GM12891 (cell line): ENCODE measurements at regions not wholly inside any gene's neighbourhood (a gene's known extent, or its start where the extent isn't known, plus 50 kb on each side); places are given as distances from the start of the nearest gene placed in this dataset.

Experiments used
- DNase-seq: peaks from one replicate; pipeline ENCODE4 v3.0.0; 2011; ENCODE audit warnings: low spot score; ENCODE audit not compliant: insufficient read length
- FAIRE-seq: peaks from 2 replicates; lab custom pipeline; 2011; peaks lifted over from hg19 to GRCh38; lab: Jason Lieb, UNC
- PAX5 ChIP-seq: IDR thresholded peaks from 2 replicates; pipeline ENCODE4 v1.6.1; 2011; ENCODE audit warnings: low read length, moderate library complexity, mild to moderate bottlenecking; ENCODE audit not compliant: insufficient read depth, severe bottlenecking
- POLR2A ChIP-seq: IDR thresholded peaks from 2 replicates; pipeline ENCODE4 v1.6.1; 2011; ENCODE audit warnings: low read depth, low read length, control low read depth
- POLR2AphosphoS5 ChIP-seq: IDR thresholded peaks from 2 replicates; pipeline ENCODE4 v1.6.1; 2011; ENCODE audit warnings: low read depth, low read length, control low read depth
- POU2F2 ChIP-seq: IDR thresholded peaks from 2 replicates; pipeline ENCODE4 v1.6.1; 2011; ENCODE audit warnings: low read depth, mild to moderate bottlenecking, control low read depth, low read length, moderate library complexity
- SPI1 ChIP-seq: IDR thresholded peaks from 2 replicates; pipeline ENCODE4 v1.6.1; 2011; ENCODE audit warnings: low read depth, low read length, control low read depth
- TAF1 ChIP-seq: IDR thresholded peaks from 2 replicates; pipeline ENCODE4 v1.6.1; 2011; ENCODE audit warnings: low read depth, low read length, control low read depth

- FAIRE-seq (no peak), DNase-seq (no peak)
These were observed 61.1 kb upstream of the CDKN3 start for GRCh38 chr14:54335569-54336155.

DNA sequence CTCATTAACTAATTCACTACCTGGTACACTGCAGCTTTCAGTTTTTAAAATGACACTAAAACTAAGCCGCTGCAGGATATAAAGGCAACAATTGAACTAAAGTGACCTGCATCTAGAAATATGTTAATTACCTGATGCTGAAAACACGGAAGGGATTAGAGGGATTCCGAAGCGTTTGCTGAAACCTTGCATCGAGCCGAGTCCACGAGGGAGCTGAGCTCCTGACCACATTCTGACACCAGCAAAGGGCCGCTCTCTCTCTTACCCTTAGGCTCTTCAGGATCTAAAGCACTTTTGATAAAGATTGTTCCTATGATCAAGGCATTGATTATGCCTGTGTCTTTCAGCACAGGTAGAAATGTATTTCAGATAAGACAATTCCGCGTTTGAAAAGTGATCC, 59.5 kb upstream of the CDKN3 start:
- TF ChIP-seq POLR2A: no peak
- TF ChIP-seq PAX5: no peak
- no peak for FAIRE-seq
- DNase-seq: no peak

More at GRCh38 chr14:54335569-54336155, 61.1 kb upstream of the CDKN3 start:
- TF ChIP-seq TAF1: no peak
- no peak for TF ChIP-seq SPI1
- no peak for TF ChIP-seq PAX5
- no peak for TF ChIP-seq POLR2A
- no peak for TF ChIP-seq POLR2AphosphoS5
- TF ChIP-seq POU2F2: no peak

GRCh38 chr14:54338696-54339317, 58.0 kb upstream of the CDKN3 start:
- TF ChIP-seq POLR2AphosphoS5: no peak
- TF ChIP-seq POU2F2: no peak
- no peak for TF ChIP-seq TAF1
- TF ChIP-seq SPI1: no peak
- TF ChIP-seq POLR2A: no peak
- no peak for TF ChIP-seq PAX5
- no peak for DNase-seq
- FAIRE-seq: no peak

GRCh38 chr14:54339771-54340170, 57.0 kb upstream of the CDKN3 start:
- FAIRE-seq (no peak), DNase-seq (no peak)
- TF ChIP-seq POLR2A (no peak), POU2F2 (no peak), SPI1 (no peak), POLR2AphosphoS5 (no peak), TAF1 (no peak), PAX5 (no peak)

GRCh38 chr14:54342806-54343205, 54.0 kb upstream of the CDKN3 start:
- no peak for FAIRE-seq
- DNase-seq: no peak
- TF ChIP-seq TAF1: no peak
- no peak for TF ChIP-seq POU2F2
- TF ChIP-seq SPI1: no peak
- no peak for TF ChIP-seq POLR2AphosphoS5
- TF ChIP-seq POLR2A: no peak
- no peak for TF ChIP-seq PAX5

- FAIRE-seq: no peak
- no peak for DNase-seq
- no peak for TF ChIP-seq POU2F2
- no peak for TF ChIP-seq PAX5
These were observed 53.3 kb upstream of the CDKN3 start for GRCh38 chr14:54343272-54344121.

- TF ChIP-seq SPI1 (no peak), TAF1 (no peak), PAX5 (no peak), POU2F2 (no peak), POLR2AphosphoS5 (no peak), POLR2A (no peak)
- DNase-seq (no peak), FAIRE-seq (no peak)
These were observed 52.4 kb upstream of the CDKN3 start for GRCh38 chr14:54344445-54344844.

DNA sequence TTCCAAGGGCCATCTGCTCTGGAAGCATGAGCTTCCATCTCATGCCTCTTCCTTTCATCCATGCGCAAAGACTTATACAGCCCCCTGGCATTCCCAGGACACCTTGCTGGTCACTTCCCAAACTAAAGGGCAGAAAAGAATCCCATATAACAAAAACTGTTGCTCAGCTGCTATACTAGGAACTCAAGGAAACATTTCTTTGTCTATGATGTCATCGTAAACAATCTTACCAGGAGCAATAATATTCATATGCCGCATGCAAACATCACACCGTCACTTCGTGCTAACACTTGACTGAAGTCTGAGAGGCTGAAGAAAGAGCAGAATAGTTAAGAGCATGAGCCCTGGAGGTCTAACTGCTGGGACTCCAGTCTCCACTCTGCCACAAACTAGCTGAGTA, 50.5 kb upstream of the CDKN3 start:
- no peak for TF ChIP-seq PAX5
- no peak for TF ChIP-seq POLR2A
- no peak for TF ChIP-seq SPI1
- TF ChIP-seq POU2F2: no peak
- no peak for TF ChIP-seq TAF1
- TF ChIP-seq POLR2AphosphoS5: no peak
- FAIRE-seq (no peak), DNase-seq (no peak)
